ENCODE measurements at regions not wholly inside any gene's neighbourhood (a gene's known extent, or its start where the extent isn't known, plus 50 kb on each side); places are given as distances from the start of the nearest gene placed in this dataset.
"Not testable (repeated sequence)": the region's sequence is repeated elsewhere in the genome, so short reads cannot be mapped to it uniquely, and the experiment has no call there.

GRCh38 chr13:18954254-18954653 lies 227.4 kb downstream of the TUBA3C start:
- ATAC-seq (no peak), DNase-seq (no peak)
- intact Hi-C loops (cut with micrococcal nuclease), result no loop called here

- ATAC-seq, result no peak
Measured at GRCh38 chr13:18953139-18953930, 228.3 kb downstream of the TUBA3C start.

GRCh38 chr13:18952225-18953016 lies 229.2 kb downstream of the TUBA3C start:
- intact Hi-C loops (cut with micrococcal nuclease), result no loop called here
- no peak for ATAC-seq

More at GRCh38 chr13:18953139-18953930, 228.3 kb downstream of the TUBA3C start:
- DNase-seq, result no peak
- intact Hi-C loops (cut with micrococcal nuclease), result no loop called here

GRCh38 chr13:18951412-18951811 lies 230.2 kb downstream of the TUBA3C start:
- intact Hi-C loops (cut with micrococcal nuclease), result no loop called here
- DNase-seq (no peak), ATAC-seq (no peak)

More at GRCh38 chr13:18952225-18953016, 229.2 kb downstream of the TUBA3C start:
- DNase-seq, result no peak

- ATAC-seq, result no peak
- no peak for DNase-seq
- intact Hi-C loops (cut with micrococcal nuclease), result no loop called here
Measured at GRCh38 chr13:18949970-18950369, 231.7 kb downstream of the TUBA3C start.

GRCh38 chr13:18949489-18949761 lies 232.2 kb downstream of the TUBA3C start:
- intact Hi-C loops (cut with micrococcal nuclease), result no loop called here
- ATAC-seq, result no peak
- no peak for DNase-seq

GRCh38 chr13:18948664-18949488 lies 232.7 kb downstream of the TUBA3C start:
- no peak for ATAC-seq

GRCh38 chr13:18948012-18948663 lies 233.5 kb downstream of the TUBA3C start:
- ATAC-seq (no peak), DNase-seq (no peak)
- intact Hi-C loops (cut with micrococcal nuclease), result no loop called here

More at GRCh38 chr13:18948664-18949488, 232.7 kb downstream of the TUBA3C start:
- DNase-seq, result no peak
- intact Hi-C loops (cut with micrococcal nuclease), result no loop called here

- ATAC-seq, result no peak
- DNase-seq, result no peak
- intact Hi-C loops (cut with micrococcal nuclease), result no loop called here
Measured at GRCh38 chr13:18947376-18947977, 234.1 kb downstream of the TUBA3C start.

GRCh38 chr13:18946738-18947137 lies 234.9 kb downstream of the TUBA3C start:
- no peak for DNase-seq
- intact Hi-C loops (cut with micrococcal nuclease), result no loop called here
- ATAC-seq, result no peak

GRCh38 chr13:18944501-18945068 lies 237.0 kb downstream of the TUBA3C start:
- ATAC-seq (no peak), DNase-seq (no peak)
- intact Hi-C loops (cut with micrococcal nuclease), result no loop called here

GRCh38 chr13:18943721-18944391 lies 237.8 kb downstream of the TUBA3C start:
- ATAC-seq (no peak), DNase-seq (no peak)
- intact Hi-C loops (cut with micrococcal nuclease), result no loop called here

GRCh38 chr13:18943273-18943672 lies 238.4 kb downstream of the TUBA3C start:
- ATAC-seq (no peak), DNase-seq (no peak)
- intact Hi-C loops (cut with micrococcal nuclease), result no loop called here

- DNase-seq (no peak), ATAC-seq (no peak)
- intact Hi-C loops (cut with micrococcal nuclease), result no loop called here
Measured at GRCh38 chr13:18936104-18936503, 245.5 kb downstream of the TUBA3C start.

- intact Hi-C loops (cut with micrococcal nuclease), result no loop called here
- DNase-seq, result no peak
- no peak for ATAC-seq
Measured at GRCh38 chr13:18921063-18921462, 260.6 kb downstream of the TUBA3C start.

GRCh38 chr13:18905096-18905495 lies 276.5 kb downstream of the TUBA3C start:
- ATAC-seq; DNase-seq; intact Hi-C loops (cut with micrococcal nuclease): not testable (repeated sequence)

GRCh38 chr13:18895411-18895810 lies 286.2 kb downstream of the TUBA3C start:
- intact Hi-C loops (cut with micrococcal nuclease); ATAC-seq; DNase-seq: not testable (repeated sequence)

GRCh38 chr13:18891242-18891641 lies 290.4 kb downstream of the TUBA3C start:
- intact Hi-C loops (cut with micrococcal nuclease); DNase-seq; ATAC-seq: not testable (repeated sequence)
